DLD1 (cell line): ENCODE measurements at regions not wholly inside any gene's neighbourhood (a gene's known extent, or its start where the extent isn't known, plus 50 kb on each side); places are given as distances from the start of the nearest gene placed in this dataset.

ENCODE experiments used
- in situ Hi-C: cut with HindIII; loops from 2 replicates; pipeline ENCODE4 v1.10.0; 2017; ENCODE audit warnings: low sequenced_read_pairs

GRCh38 chr16:86681031-86681756, 102.8 kb downstream of the FOXL1 start:
- in situ Hi-C loops: no loop called here

GRCh38 chr16:86681757-86682106, 103.4 kb downstream of the FOXL1 start:
- in situ Hi-C loops: no loop called here

GRCh38 chr16:86682219-86682904, 104.0 kb downstream of the FOXL1 start:
- in situ Hi-C loops: no loop called here

- in situ Hi-C loops: no loop called here
These were observed 105.3 kb downstream of the FOXL1 start for GRCh38 chr16:86683441-86684194.

GRCh38 chr16:86685076-86685475, 106.7 kb downstream of the FOXL1 start:
- in situ Hi-C loops: no loop called here

- in situ Hi-C loops: no loop called here
These were observed 112.6 kb downstream of the FOXL1 start for GRCh38 chr16:86690970-86691369.

GRCh38 chr16:86692426-86692825, 114.1 kb downstream of the FOXL1 start:
- in situ Hi-C loops: no loop called here

- in situ Hi-C loops: no loop called here
These were observed 114.7 kb downstream of the FOXL1 start for GRCh38 chr16:86693033-86693432.

GRCh38 chr16:86697715-86698114, 119.4 kb downstream of the FOXL1 start:
- in situ Hi-C loops: no loop called here

- in situ Hi-C loops: no loop called here
These were observed 121.9 kb downstream of the FOXL1 start for GRCh38 chr16:86700046-86700945.

- in situ Hi-C loops: no loop called here
These were observed 123.1 kb downstream of the FOXL1 start for GRCh38 chr16:86701286-86701975.

- in situ Hi-C loops: no loop called here
These were observed 124.7 kb downstream of the FOXL1 start for GRCh38 chr16:86702824-86703588.

- in situ Hi-C loops: no loop called here
These were observed 126.2 kb downstream of the FOXL1 start for GRCh38 chr16:86704516-86704915.

GRCh38 chr16:86706726-86707125, 128.4 kb downstream of the FOXL1 start:
- in situ Hi-C loops: no loop called here

- in situ Hi-C loops: no loop called here
These were observed 128.8 kb downstream of the FOXL1 start for GRCh38 chr16:86707171-86707570.

- in situ Hi-C loops: no loop called here
These were observed 129.2 kb downstream of the FOXL1 start for GRCh38 chr16:86707581-86707980.

- in situ Hi-C loops: no loop called here
These were observed 130.1 kb downstream of the FOXL1 start for GRCh38 chr16:86708431-86708830.

- in situ Hi-C loops: no loop called here
These were observed 130.8 kb downstream of the FOXL1 start for GRCh38 chr16:86709103-86709502.

- in situ Hi-C loops: no loop called here
These were observed 131.7 kb downstream of the FOXL1 start for GRCh38 chr16:86709902-86710601.
